Coronary artery (tissue), 2 donors: ENCODE measurements at regions not wholly inside any gene's neighbourhood (a gene's known extent, or its start where the extent isn't known, plus 50 kb on each side); places are given as distances from the start of the nearest gene placed in this dataset.

Source experiments
- DNase-seq: peaks from one replicate; pipeline ENCODE4 v3.0.0-alpha.2; 2017; ENCODE audit warnings: low spot score
- H3K27ac ChIP-seq, 2 donors: fragments of 200-600 bp; sonication (generic); one replicate each; pipeline ENCODE4 v1.5.1; 2016 to 2019
- H3K4me3 ChIP-seq: fragments of 200-600 bp; sonication (generic); 2 replicates; pipeline ENCODE4 v1.5.1; 2016; ENCODE audit warnings: mild to moderate bottlenecking, moderate library complexity
- CTCF ChIP-seq: fragments of 200-600 bp; sonication (generic); IDR thresholded peaks from one replicate; pipeline ENCODE4 v1.5.1; 2019; ENCODE audit warnings: antibody characterized with exemption

GRCh38 chr6:26250698-26251044, 114.3 kb upstream of the BTN3A2 start:
- DNase-seq = no peak
- TF ChIP-seq CTCF = no peak
- Histone ChIP-seq H3K4me3 (peak overlapping the region; percentile 75), H3K27ac (no peak overlapping the region)

- peak overlapping the region; percentile 75 for H3K4me3 ChIP-seq
- peak overlapping the region; percentile 7 to 79 for H3K27ac ChIP-seq
- no peak for TF ChIP-seq CTCF
- no peak for DNase-seq
Measured at GRCh38 chr6:26251354-26252076, 113.5 kb upstream of the BTN3A2 start.

- no peak for DNase-seq
- H3K27ac ChIP-seq = peak overlapping the region; percentile 7 to 79
- no peak for TF ChIP-seq CTCF
- peak overlapping the region; percentile 75 for H3K4me3 ChIP-seq
Measured at GRCh38 chr6:26252077-26252472, 112.9 kb upstream of the BTN3A2 start.

GRCh38 chr6:26254724-26255123, 110.3 kb upstream of the BTN3A2 start:
- no peak for DNase-seq
- Histone ChIP-seq H3K27ac (no peak overlapping the region), H3K4me3 (no peak overlapping the region)
- no peak for TF ChIP-seq CTCF

- no peak overlapping the region for H3K4me3 ChIP-seq
- no peak for TF ChIP-seq CTCF
- H3K27ac ChIP-seq = no peak overlapping the region
- no peak for DNase-seq
Measured at GRCh38 chr6:26257272-26257671, 107.7 kb upstream of the BTN3A2 start.

- no peak overlapping the region for H3K27ac ChIP-seq
- no peak overlapping the region for H3K4me3 ChIP-seq
- no peak for DNase-seq
- TF ChIP-seq CTCF = no peak
Measured at GRCh38 chr6:26258212-26258977, 106.6 kb upstream of the BTN3A2 start.
